PC-9 (cell line): ENCODE measurements at regions not wholly inside any gene's neighbourhood (a gene's known extent, or its start where the extent isn't known, plus 50 kb on each side); places are given as distances from the start of the nearest gene placed in this dataset.

Experiments used
- BruUV-seq: library from RNA; stranded (reverse); fragments of 400-500 nt; replicated peaks from 2 replicates; lab custom pipeline; 2021; lab: Mats Ljungman, UMichigan
- CTCF ChIA-PET: fragments of 300-600 bp; sonication (Branson Sonifier 250); formaldehyde crosslinking; loops from one replicate; lab custom pipeline; 2022; ENCODE audit warnings: antibody characterized with exemption; lab: Charles Lee
- POLR2A ChIA-PET: fragments of 300-600 bp; sonication (Branson Sonifier 250); formaldehyde crosslinking; loops from one replicate; lab custom pipeline; 2022; ENCODE audit warnings: antibody characterized with exemption; ENCODE audit not compliant: unreplicated experiment; lab: Charles Lee
- DNase-seq, 2 experiments: peaks; one replicate each; pipeline versions ENCODE4 v3.0.0 to v3.0.0-alpha.2; 2015 to 2022; ENCODE audit warnings: mixed read lengths in 1 of 2
- H2AFZ ChIP-seq: fragments of 200-600 bp; sonication (generic); 2 replicates; pipeline ENCODE4 v1.8.1; 2017; ENCODE audit warnings: antibody characterized with exemption
- H3F3A ChIP-seq: fragments of 200-600 bp; sonication (generic); 2 replicates; pipeline ENCODE4 v1.8.1; 2017; ENCODE audit warnings: antibody characterized with exemption, mild to moderate bottlenecking, low read depth; ENCODE audit not compliant: insufficient read depth
- H3K27ac ChIP-seq: fragments of 200-600 bp; sonication (generic); 2 replicates; pipeline ENCODE4 v1.6.1; 2016; ENCODE audit warnings: mixed run types
- H3K27me3 ChIP-seq: fragments of 200-600 bp; sonication (generic); 2 replicates; pipeline ENCODE4 v1.6.1; 2016; ENCODE audit warnings: low read depth, mixed run types; ENCODE audit not compliant: insufficient read depth
- H3K36me3 ChIP-seq: fragments of 200-600 bp; sonication (generic); 2 replicates; pipeline ENCODE4 v1.6.1; 2016; ENCODE audit warnings: low read depth, mixed run types
- H3K4me1 ChIP-seq: fragments of 200-600 bp; sonication (generic); replicated peaks from 2 replicates; pipeline ENCODE4 v1.6.1; 2016; ENCODE audit warnings: mixed run types; ENCODE audit not compliant: insufficient read depth
- H3K4me2 ChIP-seq: fragments of 200-600 bp; sonication (generic); 2 replicates; pipeline ENCODE4 v1.6.1; 2017; ENCODE audit warnings: mixed run types
- H3K4me3 ChIP-seq: fragments of 200-600 bp; sonication (generic); 2 replicates; pipeline ENCODE4 v1.6.1; 2016; ENCODE audit warnings: mixed run types
- H3K79me2 ChIP-seq: fragments of 200-600 bp; sonication (generic); 2 replicates; pipeline ENCODE4 v1.6.1; 2017; ENCODE audit warnings: low read depth, mixed run types
- H3K9me2 ChIP-seq: fragments of 200-600 bp; sonication (generic); 2 replicates; pipeline ENCODE4 v1.8.1; 2017; ENCODE audit warnings: mild to moderate bottlenecking; ENCODE audit not compliant: insufficient read depth
- H3K9me3 ChIP-seq: fragments of 200-600 bp; sonication (generic); 2 replicates; pipeline ENCODE4 v1.8.1; 2016; ENCODE audit warnings: low read depth; ENCODE audit not compliant: insufficient read depth
- H4K20me1 ChIP-seq: fragments of 200-600 bp; sonication (generic); 2 replicates; pipeline ENCODE4 v1.8.1; 2017; ENCODE audit not compliant: insufficient read depth
- CTCF ChIP-seq: fragments of 200-600 bp; sonication (generic); conservative IDR thresholded peaks from 2 replicates; pipeline ENCODE4 v1.6.1; 2017; ENCODE audit warnings: mixed run types, antibody characterized with exemption, mild to moderate bottlenecking, moderate library complexity
- EZH2 ChIP-seq: fragments of 200-600 bp; sonication (generic); IDR thresholded peaks from 2 replicates; pipeline ENCODE4 v1.8.0; 2017; ENCODE audit warnings: antibody characterized with exemption, low read depth
- intact Hi-C: fragments of 100-400 bp; cut with micrococcal nuclease; formaldehyde crosslinking; loops from one replicate; pipeline ENCODE4 v1.10.0; 2022; ENCODE audit not compliant: unreplicated experiment

DNA sequence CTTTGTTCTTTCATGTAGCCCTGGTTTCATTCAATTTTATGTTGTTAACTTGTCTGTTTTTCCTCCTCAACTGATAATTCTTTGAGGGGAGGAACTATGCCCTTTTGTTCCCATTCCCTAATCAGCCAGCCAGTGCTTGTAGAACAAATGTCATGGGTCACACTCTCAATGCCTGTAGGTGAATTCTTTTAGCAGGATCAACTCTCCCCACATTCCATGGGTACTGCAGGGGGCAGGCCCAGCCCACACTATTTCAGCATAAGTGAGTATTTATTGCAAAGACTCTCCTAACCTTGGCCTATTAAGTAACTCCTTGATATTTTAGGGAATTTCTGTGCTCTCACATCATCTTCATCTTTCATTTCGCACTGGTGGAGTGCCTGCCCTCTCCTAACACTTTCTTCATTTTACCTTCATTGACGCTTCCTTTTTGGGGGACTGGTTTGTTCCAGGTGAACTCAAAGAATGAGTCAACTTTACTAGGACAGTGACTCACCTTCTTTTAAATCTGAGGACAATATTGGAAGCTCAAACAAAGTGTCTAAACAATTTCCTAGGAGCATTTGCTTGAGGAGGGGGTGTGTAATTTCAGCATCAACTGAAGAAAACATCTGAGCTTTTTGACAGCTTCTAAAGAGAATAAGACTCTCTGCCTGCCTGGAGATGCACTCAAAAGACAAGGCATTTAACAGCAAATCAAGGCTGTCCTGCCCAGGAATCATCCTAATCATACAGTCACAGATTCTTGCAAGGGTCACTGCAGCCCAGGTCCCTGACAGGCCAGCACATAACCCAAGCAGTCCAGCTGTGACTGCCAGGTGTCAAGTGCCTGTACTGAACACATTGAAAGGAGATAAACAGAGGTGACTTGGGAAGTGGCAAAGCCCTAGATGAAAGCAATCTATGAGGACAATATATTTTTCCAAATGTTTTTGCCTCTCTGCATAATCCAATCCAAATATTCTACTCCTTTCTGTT is 208.8 kb upstream of the ADRA1D start:
- peak; percentile 39 to 84 for DNase-seq
- intact Hi-C loops, result loop anchor here (2.0 to 5.0 kb wide), 5 partner anchors 55 to 321 kb away; no protein-coding TSS in a partner anchor
- CTCF ChIA-PET, result no interaction called here

GRCh38 chr20:4455996-4456395 is 206.9 kb upstream of the ADRA1D start:
- POLR2A ChIA-PET, result no interaction called here
- Histone ChIP-seq H3K27ac (peak overlapping the region; percentile 76), H3K4me1 (peaks cover 67% of the 10 kb centered on the region)

More for the DNA sequence above, 208.8 kb upstream of the ADRA1D start:
- POLR2A ChIA-PET, result no interaction called here
- H2AFZ ChIP-seq, result no peak overlapping the region; the same call in 1 of the 2 replicates
- no peaks in the 10 kb centered on the region for H3K36me3 ChIP-seq
- H3K27ac ChIP-seq, result peak overlapping the region; percentile 76
- H3K4me2 ChIP-seq, result peak overlapping the region; percentile 71
- H3F3A ChIP-seq, result peaks cover 48% of the 10 kb centered on the region
- H3K27me3 ChIP-seq, result no peaks in the 10 kb centered on the region
- peaks cover 67% of the 10 kb centered on the region for H3K4me1 ChIP-seq
- no TSS peak for BruUV-seq
- no peaks in the 10 kb centered on the region for H3K9me2 ChIP-seq
- peak overlapping the region; percentile 13; the same call in 1 of the 2 replicates for H3K4me3 ChIP-seq
- no peak for TF ChIP-seq EZH2
- H3K9me3 ChIP-seq, result peaks cover 8% of the 10 kb centered on the region
- H3K79me2 ChIP-seq, result no peaks in the 10 kb centered on the region
- H4K20me1 ChIP-seq, result no peaks in the 10 kb centered on the region

DNA sequence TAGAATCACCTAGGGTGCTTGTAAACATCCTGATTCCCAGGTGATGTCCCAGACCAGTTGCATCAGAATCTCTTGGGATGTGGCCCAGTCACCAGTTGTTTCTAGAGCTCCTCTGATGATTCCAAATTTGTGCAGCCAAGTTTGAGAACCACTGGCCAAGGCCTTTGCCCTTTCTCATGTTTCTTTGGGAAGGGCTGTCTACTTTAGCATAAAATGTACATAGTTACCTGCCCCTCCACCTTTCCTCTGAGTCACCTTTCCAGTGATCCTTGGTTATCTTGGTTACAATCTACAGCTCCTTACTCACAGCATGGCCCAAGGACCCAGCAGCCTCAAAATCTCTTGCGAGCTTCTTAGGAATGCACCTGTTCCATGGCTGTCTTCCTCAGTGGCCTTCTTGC is 206.2 kb upstream of the ADRA1D start:
- H3K4me3 ChIP-seq, result no peak overlapping the region
- intact Hi-C loops, result loop anchor here (5.0 kb wide), 3 partner anchors 137 to 318 kb away; no protein-coding TSS in a partner anchor
- peaks cover 4% of the 10 kb centered on the region; the same call in 1 of the 2 replicates for H3K9me3 ChIP-seq
- DNase-seq, result peak; percentile 43 to 87
- ChIA-PET CTCF (no interaction called here), POLR2A (interaction anchor here (0.8 kb wide), 1 partner anchor 443 kb away, joined by 3 read pairs; no protein-coding TSS in a partner anchor)
- no peaks in the 10 kb centered on the region for H3K27me3 ChIP-seq
- no peaks in the 10 kb centered on the region; the same call in 1 of the 2 replicates for H3K9me2 ChIP-seq
- H3K79me2 ChIP-seq, result no peaks in the 10 kb centered on the region
- peak overlapping the region; percentile 51 for H3K27ac ChIP-seq
- peaks cover 64% of the 10 kb centered on the region for H3K4me1 ChIP-seq
- H4K20me1 ChIP-seq, result no peaks in the 10 kb centered on the region
- H2AFZ ChIP-seq, result no peak overlapping the region
- H3K36me3 ChIP-seq, result no peaks in the 10 kb centered on the region
- no TSS peak for BruUV-seq
- peaks cover 48% of the 10 kb centered on the region for H3F3A ChIP-seq
- peak overlapping the region; percentile 29 for H3K4me2 ChIP-seq
- no peak for TF ChIP-seq EZH2
- no peak for TF ChIP-seq CTCF

More at GRCh38 chr20:4455996-4456395, 206.9 kb upstream of the ADRA1D start:
- no peak for TF ChIP-seq CTCF
- no peak for TF ChIP-seq EZH2
- Histone ChIP-seq H3K27me3 (no peaks in the 10 kb centered on the region), H3K4me3 (no peak overlapping the region), H3K9me2 (no peaks in the 10 kb centered on the region; the same call in 1 of the 2 replicates), H3F3A (peaks cover 48% of the 10 kb centered on the region), H3K36me3 (no peaks in the 10 kb centered on the region), H4K20me1 (no peaks in the 10 kb centered on the region), H2AFZ (no peak overlapping the region), H3K9me3 (peaks cover 7% of the 10 kb centered on the region), H3K4me2 (peak overlapping the region; percentile 29; the same call in 1 of the 2 replicates), H3K79me2 (no peaks in the 10 kb centered on the region)
- CTCF ChIA-PET, result no interaction called here
- no TSS peak for BruUV-seq
- intact Hi-C loops, result loop anchor here (5.0 kb wide), 3 partner anchors 136 to 319 kb away; no protein-coding TSS in a partner anchor
- no peak for DNase-seq
